HG03135 (cell line): ENCODE measurements at regions not wholly inside any gene's neighbourhood (a gene's known extent, or its start where the extent isn't known, plus 50 kb on each side); places are given as distances from the start of the nearest gene placed in this dataset.

Experiments
- ATAC-seq: cut with Tn5 transposase; IDR thresholded peaks from one replicate; pipeline ENCODE4 v1.9.1; 2021; ENCODE audit warnings: mild to moderate bottlenecking, moderate library complexity; ENCODE audit not compliant: unreplicated experiment

- ATAC-seq: no peak
These were observed 161.2 kb downstream of the PLPP3 start for GRCh38 chr1:56418151-56418631.

GRCh38 chr1:56417646-56418045 is 161.7 kb downstream of the PLPP3 start:
- no peak for ATAC-seq

- no peak for ATAC-seq
These were observed 162.9 kb downstream of the PLPP3 start for GRCh38 chr1:56416495-56416894.

- no peak for ATAC-seq
These were observed 163.6 kb downstream of the PLPP3 start for GRCh38 chr1:56415720-56416119.

GRCh38 chr1:56415258-56415657 is 164.1 kb downstream of the PLPP3 start:
- ATAC-seq: no peak

GRCh38 chr1:56414728-56415224 is 164.6 kb downstream of the PLPP3 start:
- ATAC-seq: no peak

DNA sequence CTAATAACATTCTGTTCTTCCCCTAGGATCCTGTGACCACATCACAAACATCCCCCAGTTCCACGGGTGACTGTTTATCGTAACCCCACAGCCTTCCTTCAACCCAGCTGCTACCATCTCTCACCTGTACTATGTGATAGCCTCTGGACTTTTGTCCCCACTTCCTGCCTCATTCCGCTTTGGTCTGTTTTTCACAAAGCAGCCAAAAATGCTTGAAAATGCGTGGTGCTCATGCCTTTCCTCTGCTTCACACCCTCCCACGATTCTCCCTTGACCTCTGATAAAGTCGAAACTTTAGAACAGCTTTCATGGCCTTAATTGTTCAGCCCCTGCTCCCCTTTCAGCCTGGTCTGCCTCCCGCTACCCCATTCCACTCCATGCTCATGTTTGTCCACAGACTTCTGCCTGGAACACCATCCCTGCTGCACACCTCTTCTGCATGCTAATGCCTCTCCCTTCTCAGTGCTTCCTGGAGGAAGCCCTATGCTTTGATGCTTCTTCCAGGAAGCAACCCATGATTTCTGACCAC is 165.6 kb downstream of the PLPP3 start:
- no peak for ATAC-seq

GRCh38 chr1:56411484-56412180 is 167.7 kb downstream of the PLPP3 start:
- no peak for ATAC-seq

GRCh38 chr1:56411021-56411420 is 168.3 kb downstream of the PLPP3 start:
- no peak for ATAC-seq

- no peak for ATAC-seq
These were observed 169.0 kb downstream of the PLPP3 start for GRCh38 chr1:56410405-56410804.

DNA sequence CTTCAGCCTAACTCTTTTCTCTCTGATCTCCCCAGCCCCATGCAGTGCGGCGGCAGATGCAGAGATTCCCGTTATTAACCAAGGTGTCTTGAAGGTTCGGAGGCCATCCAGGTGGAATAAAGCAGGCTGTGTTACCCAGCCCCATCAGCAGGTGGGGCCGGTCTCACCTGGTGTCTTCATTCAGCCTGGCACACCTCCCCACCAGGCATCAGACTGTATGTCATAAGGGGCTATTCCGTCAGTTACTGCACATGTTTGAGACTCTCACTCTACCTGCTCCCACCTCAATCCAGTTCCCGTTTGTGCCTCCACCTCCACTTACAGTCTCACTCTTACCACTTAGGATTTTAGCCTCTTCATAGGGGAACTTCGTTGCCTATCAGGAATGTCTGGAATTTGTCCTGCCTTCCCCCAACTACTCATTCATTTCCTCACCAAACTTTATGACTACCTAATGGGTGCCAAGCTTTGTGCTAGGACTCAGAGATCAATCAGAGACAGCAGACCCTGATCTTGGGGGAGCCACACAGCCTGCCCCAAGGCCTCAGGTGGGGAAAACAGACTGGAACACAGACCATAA is 170.2 kb downstream of the PLPP3 start:
- no peak for ATAC-seq

- no peak for ATAC-seq
These were observed 172.5 kb downstream of the PLPP3 start for GRCh38 chr1:56406821-56407220.

DNA sequence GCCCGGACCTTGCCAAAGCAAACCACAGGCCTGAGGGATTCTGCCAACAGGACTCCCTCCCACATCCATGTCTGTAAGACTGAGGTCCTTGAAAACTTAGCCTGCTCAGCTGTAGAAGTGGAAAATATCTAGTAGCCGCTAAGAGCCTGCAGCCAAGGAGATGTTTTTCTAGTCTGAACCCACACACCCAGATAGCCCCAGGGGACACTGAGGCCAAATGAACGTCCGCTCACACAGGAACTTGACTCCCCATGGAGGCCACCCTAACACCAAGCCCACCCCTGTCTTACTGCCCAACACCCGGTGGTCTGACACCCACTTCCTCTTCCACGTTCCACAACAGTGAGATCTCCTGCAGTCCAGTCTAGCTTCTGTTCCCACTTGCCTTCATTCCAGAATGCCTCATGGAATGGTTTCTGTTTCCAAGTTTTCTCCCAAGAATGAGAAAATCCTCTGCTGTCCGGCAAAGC is 174.8 kb downstream of the PLPP3 start:
- no peak for ATAC-seq

GRCh38 chr1:56404066-56404465 is 175.3 kb downstream of the PLPP3 start:
- ATAC-seq: no peak

- ATAC-seq: no peak
These were observed 176.0 kb downstream of the PLPP3 start for GRCh38 chr1:56403321-56403720.

DNA sequence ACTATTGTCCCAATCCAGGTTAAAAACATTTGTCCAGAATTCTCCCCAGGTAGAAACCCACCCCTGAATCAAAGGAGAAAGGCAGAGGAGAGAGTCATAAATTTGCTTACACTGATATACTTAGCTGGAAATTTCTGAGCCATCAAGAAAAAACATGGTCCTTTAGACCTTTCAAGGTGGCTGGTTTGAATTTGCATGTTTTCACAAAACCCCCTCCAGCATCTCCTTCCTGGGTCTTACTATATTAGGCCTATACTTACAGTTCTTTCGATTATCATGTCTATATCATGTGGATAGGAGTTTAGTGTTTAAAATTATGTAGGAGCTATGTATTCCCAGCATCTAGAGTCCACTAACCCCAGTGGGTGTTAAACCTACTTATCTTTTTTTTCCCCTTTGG is 178.2 kb downstream of the PLPP3 start:
- ATAC-seq: no peak

GRCh38 chr1:56400526-56400925 is 178.8 kb downstream of the PLPP3 start:
- no peak for ATAC-seq

- no peak for ATAC-seq
These were observed 179.6 kb downstream of the PLPP3 start for GRCh38 chr1:56399795-56400194.

DNA sequence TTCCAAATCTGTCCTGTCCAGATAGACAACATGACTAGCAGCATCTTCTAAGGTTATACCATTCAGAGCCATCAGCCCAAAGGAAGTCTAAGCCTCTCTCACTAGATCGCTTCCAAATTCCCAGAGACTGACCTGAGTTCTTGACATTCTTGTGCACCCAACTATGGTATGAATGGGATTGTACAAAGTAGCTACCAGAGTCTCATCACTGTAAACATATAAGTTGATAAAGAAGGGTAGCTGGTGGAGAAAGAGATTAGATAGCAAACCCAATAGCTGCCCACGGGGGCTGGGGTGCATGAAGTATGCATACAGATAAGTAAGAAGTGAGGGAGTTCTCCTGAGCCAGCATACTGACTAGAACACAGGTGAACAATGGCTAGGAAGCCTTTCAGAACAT is 180.0 kb downstream of the PLPP3 start:
- no peak for ATAC-seq

GRCh38 chr1:56397811-56398231 is 181.5 kb downstream of the PLPP3 start:
- ATAC-seq: no peak

GRCh38 chr1:56397409-56397808 is 182.0 kb downstream of the PLPP3 start:
- ATAC-seq: no peak

- no peak for ATAC-seq
These were observed 182.8 kb downstream of the PLPP3 start for GRCh38 chr1:56396581-56396980.
